KMS-11 (cell line): ENCODE measurements at regions not wholly inside any gene's neighbourhood (a gene's known extent, or its start where the extent isn't known, plus 50 kb on each side); places are given as distances from the start of the nearest gene placed in this dataset.

Experiments used
- H2AFZ ChIP-seq: fragments of 200-600 bp; sonication (generic); 2 replicates; pipeline ENCODE4 v1.6.1; 2016; ENCODE audit warnings: antibody characterized with exemption, mixed run types, low read depth
- H3K27ac ChIP-seq: fragments of 200-600 bp; sonication (generic); 2 replicates; pipeline ENCODE4 v1.6.1; 2016; ENCODE audit warnings: mild to moderate bottlenecking, mixed run types
- H3K27me3 ChIP-seq: fragments of 200-600 bp; sonication (generic); 2 replicates; pipeline ENCODE4 v1.6.1; 2017; ENCODE audit warnings: mild to moderate bottlenecking, low read depth, mixed run types, moderate library complexity; ENCODE audit not compliant: insufficient read depth
- H3K36me3 ChIP-seq: fragments of 200-600 bp; sonication (generic); 2 replicates; pipeline ENCODE4 v1.6.1; 2017; ENCODE audit warnings: mild to moderate bottlenecking, mixed run types; ENCODE audit not compliant: insufficient read depth
- H3K4me1 ChIP-seq: fragments of 200-600 bp; sonication (generic); 2 replicates; pipeline ENCODE4 v1.6.1; 2016; ENCODE audit warnings: mild to moderate bottlenecking, low read depth, mixed run types; ENCODE audit not compliant: poor library complexity, severe bottlenecking
- H3K4me2 ChIP-seq: fragments of 200-600 bp; sonication (generic); 2 replicates; pipeline ENCODE4 v1.7.0; 2016; ENCODE audit warnings: mild to moderate bottlenecking, mixed run types
- H3K4me3 ChIP-seq: fragments of 200-600 bp; sonication (generic); IDR thresholded peaks from 2 replicates; pipeline ENCODE4 v1.6.1; 2017; ENCODE audit warnings: low read depth, low read length, mixed read lengths; ENCODE audit not compliant: insufficient read depth
- H3K79me2 ChIP-seq: fragments of 200-600 bp; sonication (generic); 2 replicates; pipeline ENCODE4 v1.6.1; 2016; ENCODE audit warnings: low read depth, mixed run types; ENCODE audit not compliant: insufficient read depth
- H3K9ac ChIP-seq: fragments of 200-600 bp; sonication (generic); 2 replicates; pipeline ENCODE4 v1.6.1; 2016; ENCODE audit warnings: mild to moderate bottlenecking, mixed run types
- H4K20me1 ChIP-seq: fragments of 200-600 bp; sonication (generic); 2 replicates; pipeline ENCODE4 v1.6.1; 2016; ENCODE audit warnings: mild to moderate bottlenecking, mixed run types; ENCODE audit not compliant: insufficient read depth
- CTCF ChIP-seq: fragments of 200-600 bp; sonication (generic); conservative IDR thresholded peaks from 2 replicates; pipeline ENCODE4 v1.6.1; 2017; ENCODE audit warnings: low read depth, mild to moderate bottlenecking, antibody characterized with exemption, low read length, moderate library complexity, mixed read lengths

GRCh38 chr10:26381986-26382385, 56.2 kb upstream of the APBB1IP start:
- no peak overlapping the region for H3K4me2 ChIP-seq
- no peaks in the 10 kb centered on the region for H3K27me3 ChIP-seq
- H3K9ac ChIP-seq = no peak overlapping the region
- H3K4me3 ChIP-seq = no peak overlapping the region
- H3K36me3 ChIP-seq = no peaks in the 10 kb centered on the region
- H2AFZ ChIP-seq = no peak overlapping the region
- no peaks in the 10 kb centered on the region for H3K79me2 ChIP-seq
- TF ChIP-seq CTCF = no peak
- no peaks in the 10 kb centered on the region for H3K4me1 ChIP-seq
- H3K27ac ChIP-seq = no peak overlapping the region
- no peaks in the 10 kb centered on the region for H4K20me1 ChIP-seq

GRCh38 chr10:26384600-26384999, 53.5 kb upstream of the APBB1IP start:
- Histone ChIP-seq H3K27ac (no peak overlapping the region), H3K4me3 (no peak overlapping the region), H3K4me1 (no peaks in the 10 kb centered on the region), H4K20me1 (no peaks in the 10 kb centered on the region), H3K36me3 (no peaks in the 10 kb centered on the region), H3K4me2 (no peak overlapping the region), H3K9ac (no peak overlapping the region), H2AFZ (no peak overlapping the region), H3K27me3 (no peaks in the 10 kb centered on the region), H3K79me2 (no peaks in the 10 kb centered on the region)
- TF ChIP-seq CTCF = no peak

- Histone ChIP-seq H3K27me3 (no peaks in the 10 kb centered on the region), H2AFZ (no peak overlapping the region), H3K4me1 (no peaks in the 10 kb centered on the region), H3K36me3 (no peaks in the 10 kb centered on the region), H3K79me2 (no peaks in the 10 kb centered on the region), H4K20me1 (no peaks in the 10 kb centered on the region), H3K27ac (no peak overlapping the region), H3K4me3 (no peak overlapping the region), H3K4me2 (no peak overlapping the region), H3K9ac (no peak overlapping the region)
- TF ChIP-seq CTCF = no peak
Measured at GRCh38 chr10:26385443-26385842, 52.7 kb upstream of the APBB1IP start.

GRCh38 chr10:26386781-26387180, 51.4 kb upstream of the APBB1IP start:
- Histone ChIP-seq H3K4me2 (no peak overlapping the region), H3K79me2 (no peaks in the 10 kb centered on the region), H3K27ac (no peak overlapping the region), H3K4me1 (no peaks in the 10 kb centered on the region), H3K27me3 (no peaks in the 10 kb centered on the region), H3K36me3 (no peaks in the 10 kb centered on the region), H4K20me1 (no peaks in the 10 kb centered on the region), H2AFZ (no peak overlapping the region), H3K9ac (no peak overlapping the region), H3K4me3 (no peak overlapping the region)
- TF ChIP-seq CTCF = no peak
